HG03469 (cell line): ENCODE measurements at regions not wholly inside any gene's neighbourhood (a gene's known extent, or its start where the extent isn't known, plus 50 kb on each side); places are given as distances from the start of the nearest gene placed in this dataset.
"Not testable (repeated sequence)": the region's sequence is repeated elsewhere in the genome, so short reads cannot be mapped to it uniquely, and the experiment has no call there.

ENCODE experiments used
- ATAC-seq: cut with Tn5 transposase; IDR thresholded peaks from one replicate; pipeline ENCODE4 v1.9.1; 2021; ENCODE audit warnings: mild to moderate bottlenecking, moderate library complexity, moderate number of reproducible peaks; ENCODE audit not compliant: unreplicated experiment

DNA sequence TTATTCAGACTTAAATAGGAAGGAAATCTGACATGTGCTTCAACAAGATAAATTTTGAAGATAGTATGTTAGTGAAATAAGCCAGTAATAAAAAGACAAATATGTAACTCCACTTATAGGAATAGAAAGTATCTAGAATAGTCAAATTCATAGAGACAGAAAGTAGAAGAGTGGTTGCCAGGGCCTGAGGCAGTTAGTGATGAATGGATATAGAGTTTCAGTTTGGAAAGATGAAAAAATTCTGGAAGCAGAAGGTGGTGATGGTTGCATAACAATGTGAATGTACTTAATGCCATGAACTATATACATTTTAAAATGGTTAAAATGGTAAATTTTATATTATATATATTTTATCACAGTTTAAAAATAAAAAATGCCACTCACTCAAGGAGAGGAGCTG lies 54.3 kb downstream of the HAND2 start:
- ATAC-seq, result no peak

DNA sequence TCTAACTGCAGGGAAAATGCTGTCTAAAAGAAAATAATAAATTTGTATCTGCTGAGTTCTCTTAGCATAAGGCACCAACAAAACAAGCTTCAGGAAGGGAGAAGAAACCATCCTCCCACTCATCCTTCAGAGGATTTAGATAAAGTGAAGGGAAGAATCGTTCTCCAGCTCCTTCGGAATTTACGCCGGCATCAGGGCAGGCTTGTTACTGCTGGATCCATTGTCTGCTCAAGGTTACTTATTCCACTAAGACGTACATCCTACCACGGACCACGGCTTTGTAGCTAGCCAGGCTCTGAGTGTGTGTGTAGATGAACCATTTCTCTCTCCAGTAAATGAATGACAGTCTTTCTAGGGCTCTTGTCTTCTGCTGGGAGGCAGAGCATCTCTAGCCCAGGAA lies 60.4 kb downstream of the HAND2 start:
- no peak for ATAC-seq

DNA sequence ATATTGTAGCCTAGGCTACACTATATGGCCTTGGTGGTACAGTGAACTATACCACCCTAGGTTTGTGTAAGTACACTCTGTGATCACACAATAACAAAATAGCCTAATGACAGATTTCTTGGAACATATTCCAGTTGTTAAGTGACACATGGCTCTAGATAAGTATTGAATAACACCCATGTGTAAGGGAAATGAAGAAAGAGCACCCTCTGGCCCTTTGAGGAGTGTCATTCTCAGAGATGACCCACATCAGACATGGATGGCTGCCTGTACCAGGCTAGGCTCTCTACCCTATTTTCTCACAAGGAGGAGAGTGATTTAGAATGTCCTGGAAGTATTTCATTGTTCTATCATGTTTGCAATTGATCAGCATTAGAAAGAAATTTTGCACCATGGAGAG lies 61.7 kb downstream of the HAND2 start:
- no peak for ATAC-seq

DNA sequence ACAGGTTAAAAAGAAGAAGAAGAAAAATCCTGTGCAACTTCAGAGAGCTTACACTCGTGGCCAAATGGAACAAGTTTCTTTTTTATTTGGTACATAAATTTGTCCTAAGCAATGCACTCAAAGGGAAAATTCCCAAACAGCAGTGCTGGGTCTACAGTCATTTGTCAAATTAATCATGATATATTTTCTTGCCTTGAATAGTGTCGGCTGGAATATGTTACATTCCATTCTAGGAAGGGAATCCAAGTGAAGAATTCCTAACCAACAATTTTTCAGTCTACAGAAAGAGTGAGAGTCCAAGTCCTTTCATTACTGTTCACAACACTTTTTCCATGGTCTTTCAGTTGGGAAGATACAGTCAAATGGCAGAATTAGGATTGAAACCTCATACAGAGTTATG lies 63.9 kb downstream of the HAND2 start:
- ATAC-seq, result no peak

DNA sequence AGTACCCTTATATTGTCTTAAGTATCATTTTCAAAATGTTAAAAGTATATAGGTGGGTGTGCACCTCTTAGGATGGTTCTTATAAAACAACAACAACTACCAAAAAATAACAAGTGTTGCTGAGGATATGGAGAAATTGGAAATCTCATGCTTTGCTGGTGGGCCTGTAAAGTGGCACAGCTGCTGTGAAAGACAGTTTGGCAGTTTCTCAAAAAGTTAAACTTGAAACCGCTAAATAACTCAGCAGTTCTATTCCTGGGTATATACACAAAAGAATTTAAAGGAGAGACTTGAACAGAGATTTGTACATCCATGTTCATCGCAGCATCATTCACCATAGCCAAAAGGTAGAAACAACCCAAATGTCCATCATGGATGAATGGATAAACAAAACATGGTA lies 65.5 kb downstream of the HAND2 start:
- ATAC-seq, result no peak

DNA sequence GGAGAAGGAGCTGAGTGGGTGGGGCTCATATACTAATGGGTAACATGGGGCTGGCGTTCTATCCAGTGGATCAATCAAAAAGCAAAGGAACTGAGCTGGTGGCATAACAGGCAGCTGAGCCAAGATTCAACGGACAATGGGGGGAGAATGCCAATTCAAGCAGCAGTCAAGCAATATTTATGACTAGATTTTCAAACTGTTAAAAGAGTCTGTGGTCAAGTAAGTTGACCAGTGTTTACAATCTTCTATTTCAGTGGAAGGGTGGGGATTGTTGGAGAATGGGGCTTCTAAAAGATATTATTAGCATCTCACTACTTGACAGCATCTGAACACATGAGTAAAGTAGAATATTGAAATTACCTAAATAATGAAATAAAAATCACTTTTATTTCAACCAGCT lies 64.9 kb upstream of the SCRG1 start:
- no peak for ATAC-seq

DNA sequence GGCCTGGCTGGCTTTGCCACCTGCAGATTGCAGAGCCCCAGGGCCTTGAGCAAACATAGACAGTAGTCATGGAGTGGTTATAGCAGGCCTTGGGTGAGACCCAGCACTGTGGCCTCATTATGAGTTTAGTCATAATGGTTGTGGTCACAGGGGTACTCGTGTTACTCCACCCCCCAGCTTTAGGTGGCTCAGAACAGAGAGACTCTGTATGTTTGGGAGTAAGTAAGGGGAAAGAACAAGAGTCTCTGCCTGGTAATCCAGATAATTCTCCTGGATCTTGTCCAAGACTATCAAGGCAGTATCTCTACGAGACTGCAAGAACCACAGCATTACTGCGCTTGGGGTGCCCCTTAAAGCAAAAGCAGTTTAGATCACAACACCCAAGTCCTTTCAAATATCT lies 62.3 kb upstream of the SCRG1 start:
- no peak for ATAC-seq

DNA sequence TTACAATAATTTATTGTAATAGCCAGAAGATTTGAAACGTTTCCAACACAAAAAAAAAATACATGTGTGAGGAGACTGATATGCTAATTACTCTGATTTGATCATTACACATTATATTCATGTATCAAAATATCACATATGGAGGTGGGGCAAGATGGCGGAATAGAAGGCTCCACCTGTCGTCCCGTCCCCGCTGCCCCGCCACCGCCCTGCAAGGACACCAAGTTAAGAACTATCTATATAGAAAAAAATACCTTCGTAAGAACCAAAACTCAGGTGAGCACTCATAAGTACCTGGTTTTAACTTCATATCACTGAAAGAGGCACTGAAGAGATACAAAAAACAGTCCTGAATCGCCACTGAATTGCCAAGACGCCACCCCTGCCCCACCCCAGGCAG lies 60.9 kb upstream of the SCRG1 start:
- no peak for ATAC-seq

DNA sequence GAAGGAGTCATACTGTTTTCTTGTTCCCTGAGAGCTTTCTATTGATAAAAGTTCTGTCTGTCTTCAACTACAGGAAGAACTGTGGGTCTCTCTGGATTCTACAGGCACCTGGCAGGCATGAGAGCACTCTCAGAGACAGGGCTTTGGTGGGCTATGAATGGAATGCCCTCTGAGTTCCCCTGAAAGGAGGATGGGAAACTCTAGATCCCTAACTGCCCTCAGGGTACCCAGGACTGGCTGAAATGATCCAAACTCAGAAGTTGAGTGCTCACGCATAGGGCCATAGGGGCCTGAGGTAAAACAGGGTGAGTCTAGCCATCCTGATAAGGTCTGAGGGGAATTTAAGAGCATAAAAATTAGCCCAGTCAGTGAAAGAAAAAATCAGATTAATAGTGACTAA lies 59.0 kb upstream of the SCRG1 start:
- ATAC-seq, result no peak

DNA sequence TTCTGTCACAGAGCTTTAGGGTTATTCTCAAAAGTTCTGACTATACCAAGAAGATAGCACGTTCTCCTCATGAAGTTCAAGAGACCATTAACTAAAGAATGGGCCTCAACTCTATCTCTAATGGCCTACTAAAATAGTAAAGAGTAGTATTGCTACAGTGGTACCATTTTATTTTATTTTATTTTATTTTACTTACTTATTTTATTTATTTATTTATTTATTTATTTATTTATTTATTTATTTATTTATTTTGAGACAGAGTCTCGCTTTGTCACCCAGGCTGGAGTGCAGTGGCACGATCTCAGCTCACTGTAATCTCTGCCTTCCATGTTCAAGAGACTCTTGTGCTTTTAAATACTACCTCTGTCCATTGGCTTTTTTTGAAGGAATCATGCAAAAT lies 52.5 kb upstream of the SCRG1 start:
- ATAC-seq, result not testable (repeated sequence)

DNA sequence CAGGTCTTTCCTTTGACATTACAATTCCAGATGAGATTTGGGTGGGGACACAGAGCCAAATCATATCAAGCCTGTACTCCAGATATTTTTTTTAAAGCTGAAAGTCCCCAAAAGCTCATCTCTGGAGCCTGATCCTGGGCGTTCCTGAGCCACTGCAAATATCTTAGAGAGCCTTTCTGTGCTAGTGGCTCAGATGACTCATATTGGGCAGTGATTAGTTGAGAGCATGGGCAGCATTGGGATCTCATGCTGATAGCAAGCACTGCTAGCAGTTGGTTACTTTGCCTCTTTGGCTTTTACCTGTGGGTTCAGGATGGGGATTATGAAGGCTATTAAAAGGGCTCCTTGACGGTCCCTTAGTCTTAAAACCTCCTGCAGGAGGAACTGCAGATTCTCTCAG lies 51.4 kb upstream of the SCRG1 start:
- no peak for ATAC-seq

DNA sequence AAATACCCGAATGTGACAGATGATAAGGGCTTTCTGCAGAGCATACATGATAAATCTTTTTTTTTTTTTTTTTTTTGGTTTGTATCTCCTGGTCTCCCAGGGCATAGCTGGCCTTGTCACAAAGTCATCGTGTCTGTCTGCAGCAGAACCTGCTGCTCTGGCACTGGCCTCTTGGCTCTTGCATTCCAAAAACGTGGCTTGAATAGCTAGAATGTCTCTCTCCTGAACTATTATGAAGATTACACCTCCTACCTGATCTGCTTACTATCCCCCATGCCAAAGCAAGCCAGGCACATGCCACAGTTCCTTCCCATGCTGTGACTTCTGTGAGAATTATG lies 50.4 kb upstream of the SCRG1 start:
- no peak for ATAC-seq

DNA sequence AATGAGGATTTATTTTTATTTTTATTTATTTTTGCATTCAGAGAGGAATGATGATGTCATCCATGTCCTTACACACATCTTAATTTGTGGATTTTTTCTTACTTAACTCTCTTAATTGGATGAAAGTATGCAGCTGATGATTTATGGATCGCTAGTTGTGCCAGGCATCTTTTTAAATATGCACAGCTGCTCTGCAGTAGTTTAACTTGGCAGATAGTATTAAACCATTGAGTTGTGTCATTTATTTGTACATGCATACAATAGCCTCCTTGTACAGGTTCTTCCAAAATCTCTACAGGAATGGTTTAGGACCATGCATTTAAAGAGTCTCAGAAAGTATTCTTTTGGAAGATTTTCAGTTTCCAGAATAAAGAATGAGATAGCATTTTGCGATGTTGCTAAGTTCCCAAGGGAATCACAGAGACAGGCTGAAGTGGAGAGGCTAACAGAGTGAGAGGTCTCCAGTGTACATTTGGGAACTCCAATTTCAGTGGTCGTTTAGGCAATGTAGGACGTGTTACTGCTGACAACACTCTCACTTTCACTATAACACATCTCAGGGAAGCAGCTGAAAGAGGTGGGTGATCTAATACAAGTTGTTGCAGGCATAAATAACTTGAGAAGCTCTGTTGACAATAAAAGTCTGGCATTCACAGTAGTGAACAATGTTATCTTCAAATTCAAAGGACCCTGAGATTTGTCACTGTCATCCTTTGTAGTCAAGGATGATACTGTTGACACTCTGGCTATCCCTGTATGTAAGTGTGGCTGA lies 49.9 kb upstream of the SCRG1 start:
- peak; percentile 46 for ATAC-seq
